Loucy (cell line): ENCODE measurements at regions not wholly inside any gene's neighbourhood (a gene's known extent, or its start where the extent isn't known, plus 50 kb on each side); places are given as distances from the start of the nearest gene placed in this dataset.
"Not testable (repeated sequence)": the region's sequence is repeated elsewhere in the genome, so short reads cannot be mapped to it uniquely, and the experiment has no call there.

Source experiments
- H2AFZ ChIP-seq: fragments of 200-600 bp; sonication (generic); 2 replicates; pipeline ENCODE4 v1.6.0; 2016; ENCODE audit warnings: antibody characterized with exemption, mild to moderate bottlenecking, low read length, moderate library complexity
- H3F3A ChIP-seq: fragments of 200-600 bp; 2 replicates; pipeline ENCODE4 v1.6.0; 2016; ENCODE audit warnings: antibody characterized with exemption, low read depth, mild to moderate bottlenecking
- H3K27me3 ChIP-seq: fragments of 200-600 bp; sonication (generic); 2 replicates; pipeline ENCODE4 v1.6.1; 2014; ENCODE audit warnings: low read length, mild to moderate bottlenecking; ENCODE audit not compliant: insufficient read depth, poor library complexity, severe bottlenecking
- H3K36me3 ChIP-seq: fragments of 200-600 bp; sonication (generic); 2 replicates; pipeline ENCODE4 v1.6.1; 2016; ENCODE audit warnings: low read length; ENCODE audit not compliant: insufficient read depth
- H3K4me1 ChIP-seq: fragments of 200-600 bp; sonication (generic); 2 replicates; pipeline ENCODE4 v1.5.1; 2014; ENCODE audit warnings: low read length, mild to moderate bottlenecking; ENCODE audit not compliant: insufficient read depth, poor library complexity, severe bottlenecking
- H3K4me2 ChIP-seq: fragments of 200-600 bp; sonication (generic); 2 replicates; pipeline ENCODE4 v1.6.0; 2014; ENCODE audit warnings: antibody characterized with exemption, low read length, low read depth, mild to moderate bottlenecking; ENCODE audit not compliant: poor library complexity, severe bottlenecking
- H3K4me3 ChIP-seq: fragments of 200-600 bp; sonication (generic); 2 replicates; pipeline ENCODE4 v1.5.1; 2014; ENCODE audit warnings: low read length, mild to moderate bottlenecking, mixed read lengths; ENCODE audit not compliant: poor library complexity, severe bottlenecking
- H3K79me2 ChIP-seq: fragments of 200-600 bp; sonication (generic); 2 replicates; pipeline ENCODE4 v1.6.1; 2014; ENCODE audit warnings: low read length; ENCODE audit not compliant: insufficient read depth
- H3K9ac ChIP-seq: fragments of 200-600 bp; sonication (generic); 2 replicates; pipeline ENCODE4 v1.6.0; 2014; ENCODE audit warnings: mild to moderate bottlenecking, low read depth, low read length, moderate library complexity; ENCODE audit not compliant: poor library complexity, severe bottlenecking
- H3K9me2 ChIP-seq: fragments of 200-600 bp; sonication (generic); replicated peaks from 2 replicates; pipeline ENCODE4 v1.6.1; 2016; ENCODE audit warnings: low read depth, low read length, mixed read lengths
- H3K9me3 ChIP-seq: fragments of 200-600 bp; sonication (generic); 2 replicates; pipeline ENCODE4 v1.6.1; 2014; ENCODE audit warnings: mild to moderate bottlenecking, antibody characterized with exemption, low read length, low read depth; ENCODE audit not compliant: insufficient read depth
- H4K20me1 ChIP-seq: fragments of 200-600 bp; sonication (generic); 2 replicates; pipeline ENCODE4 v1.6.0; 2014; ENCODE audit warnings: antibody characterized with exemption, low read length, mild to moderate bottlenecking; ENCODE audit not compliant: insufficient read depth, poor library complexity, severe bottlenecking
- EZH2phosphoT487 ChIP-seq: fragments of 200-600 bp; IDR thresholded peaks from 2 replicates; pipeline ENCODE4 v1.6.1; 2018; ENCODE audit warnings: antibody characterized with exemption, mild to moderate bottlenecking, moderate library complexity, borderline replicate concordance
- TF ChIP-seq, protein P1 (sequence below): fragments of 200-600 bp; sonication (generic); conservative IDR thresholded peaks from 2 replicates; pipeline ENCODE4 v1.5.1; 2014; ENCODE audit warnings: mild to moderate bottlenecking, antibody characterized with exemption, low read length

DNA sequence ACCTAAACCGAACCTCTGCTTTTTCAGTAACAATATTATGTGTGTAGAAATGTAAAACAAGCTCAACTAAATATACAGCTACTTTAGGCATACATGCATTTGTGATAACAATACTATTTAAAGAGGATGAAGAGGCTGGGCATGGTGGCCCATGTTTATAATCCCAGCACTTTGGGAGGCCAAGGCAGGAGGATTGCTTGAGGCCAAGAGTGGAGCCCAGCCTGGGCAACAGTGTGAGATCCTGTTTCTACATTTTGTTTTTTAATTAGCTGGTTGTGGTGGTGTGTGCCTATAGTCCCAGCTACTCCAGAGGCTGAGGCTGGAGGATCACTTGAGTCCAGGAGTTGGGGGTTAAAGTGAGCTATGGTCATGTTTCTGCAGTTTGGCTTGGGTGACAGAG lies 73.6 kb upstream of the LYPLAL1 start:
- no peaks in the 10 kb centered on the region for H3K9me3 ChIP-seq
- no peak overlapping the region for H2AFZ ChIP-seq
- no peaks in the 10 kb centered on the region for H3K9me2 ChIP-seq
- no peaks in the 10 kb centered on the region for H3F3A ChIP-seq
- no peak overlapping the region for H3K4me3 ChIP-seq
- H3K4me2 ChIP-seq: no peak overlapping the region
- no peak for TF ChIP-seq EZH2phosphoT487
- TF ChIP-seq, protein P1, sequence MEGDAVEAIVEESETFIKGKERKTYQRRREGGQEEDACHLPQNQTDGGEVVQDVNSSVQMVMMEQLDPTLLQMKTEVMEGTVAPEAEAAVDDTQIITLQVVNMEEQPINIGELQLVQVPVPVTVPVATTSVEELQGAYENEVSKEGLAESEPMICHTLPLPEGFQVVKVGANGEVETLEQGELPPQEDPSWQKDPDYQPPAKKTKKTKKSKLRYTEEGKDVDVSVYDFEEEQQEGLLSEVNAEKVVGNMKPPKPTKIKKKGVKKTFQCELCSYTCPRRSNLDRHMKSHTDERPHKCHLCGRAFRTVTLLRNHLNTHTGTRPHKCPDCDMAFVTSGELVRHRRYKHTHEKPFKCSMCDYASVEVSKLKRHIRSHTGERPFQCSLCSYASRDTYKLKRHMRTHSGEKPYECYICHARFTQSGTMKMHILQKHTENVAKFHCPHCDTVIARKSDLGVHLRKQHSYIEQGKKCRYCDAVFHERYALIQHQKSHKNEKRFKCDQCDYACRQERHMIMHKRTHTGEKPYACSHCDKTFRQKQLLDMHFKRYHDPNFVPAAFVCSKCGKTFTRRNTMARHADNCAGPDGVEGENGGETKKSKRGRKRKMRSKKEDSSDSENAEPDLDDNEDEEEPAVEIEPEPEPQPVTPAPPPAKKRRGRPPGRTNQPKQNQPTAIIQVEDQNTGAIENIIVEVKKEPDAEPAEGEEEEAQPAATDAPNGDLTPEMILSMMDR: no peak
- no peaks in the 10 kb centered on the region for H3K36me3 ChIP-seq
- no peak overlapping the region for H3K9ac ChIP-seq
- H3K79me2 ChIP-seq: no peaks in the 10 kb centered on the region
- H3K27me3 ChIP-seq: no peaks in the 10 kb centered on the region
- H3K4me1 ChIP-seq: no peaks in the 10 kb centered on the region
- no peaks in the 10 kb centered on the region for H4K20me1 ChIP-seq

DNA sequence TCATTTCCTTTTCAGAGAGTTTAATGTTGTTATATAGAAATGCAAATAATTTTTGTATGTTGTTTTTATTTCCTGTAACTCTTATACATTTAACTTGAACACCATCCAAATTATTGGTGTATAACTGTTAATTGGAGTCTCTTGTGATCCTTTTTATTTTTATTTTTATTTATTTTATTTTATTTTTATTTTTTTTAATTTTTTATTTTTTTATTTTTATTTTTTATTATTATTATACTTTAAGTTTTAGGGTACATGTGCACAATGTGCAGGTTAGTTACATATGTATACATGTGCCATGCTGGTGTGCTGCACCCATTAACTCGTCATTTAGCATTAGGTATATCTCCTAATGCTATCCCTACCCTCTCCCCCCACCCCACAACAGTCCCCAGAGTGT lies 71.2 kb upstream of the LYPLAL1 start:
- H3K9ac ChIP-seq, H3F3A ChIP-seq, H3K36me3 ChIP-seq, H2AFZ ChIP-seq, H3K9me3 ChIP-seq, H3K4me2 ChIP-seq, H3K4me1 ChIP-seq, H4K20me1 ChIP-seq, H3K4me3 ChIP-seq, H3K9me2 ChIP-seq, H3K27me3 ChIP-seq, H3K79me2 ChIP-seq: not testable (repeated sequence)

DNA sequence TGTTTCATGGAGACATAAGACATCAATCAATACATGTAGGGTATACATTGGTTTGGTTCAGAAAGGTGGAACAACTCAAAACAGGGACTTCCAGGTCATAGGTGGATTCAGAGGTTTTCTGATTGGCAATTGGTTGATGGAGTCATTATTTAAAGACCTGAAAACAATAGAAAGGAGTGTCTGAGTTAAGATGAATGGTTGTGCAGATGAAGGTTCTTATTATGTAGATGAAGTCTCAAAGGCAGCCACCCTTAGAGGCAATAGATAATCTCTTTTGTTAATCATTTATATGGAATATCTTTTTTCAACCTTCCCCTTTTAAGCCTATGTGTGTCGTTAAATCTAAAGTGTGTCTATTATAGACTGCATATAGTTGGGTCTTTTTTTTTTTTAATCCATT lies 67.8 kb upstream of the LYPLAL1 start:
- Histone ChIP-seq H3K4me2 (no peak overlapping the region), H3K27me3 (no peaks in the 10 kb centered on the region), H2AFZ (no peak overlapping the region), H4K20me1 (no peaks in the 10 kb centered on the region), H3K9me3 (no peaks in the 10 kb centered on the region), H3K9ac (no peak overlapping the region), H3K79me2 (no peaks in the 10 kb centered on the region), H3F3A (no peaks in the 10 kb centered on the region), H3K4me1 (no peaks in the 10 kb centered on the region), H3K9me2 (no peaks in the 10 kb centered on the region), H3K36me3 (no peaks in the 10 kb centered on the region), H3K4me3 (no peak overlapping the region)
- TF ChIP-seq, protein P1: no peak
- no peak for TF ChIP-seq EZH2phosphoT487

DNA sequence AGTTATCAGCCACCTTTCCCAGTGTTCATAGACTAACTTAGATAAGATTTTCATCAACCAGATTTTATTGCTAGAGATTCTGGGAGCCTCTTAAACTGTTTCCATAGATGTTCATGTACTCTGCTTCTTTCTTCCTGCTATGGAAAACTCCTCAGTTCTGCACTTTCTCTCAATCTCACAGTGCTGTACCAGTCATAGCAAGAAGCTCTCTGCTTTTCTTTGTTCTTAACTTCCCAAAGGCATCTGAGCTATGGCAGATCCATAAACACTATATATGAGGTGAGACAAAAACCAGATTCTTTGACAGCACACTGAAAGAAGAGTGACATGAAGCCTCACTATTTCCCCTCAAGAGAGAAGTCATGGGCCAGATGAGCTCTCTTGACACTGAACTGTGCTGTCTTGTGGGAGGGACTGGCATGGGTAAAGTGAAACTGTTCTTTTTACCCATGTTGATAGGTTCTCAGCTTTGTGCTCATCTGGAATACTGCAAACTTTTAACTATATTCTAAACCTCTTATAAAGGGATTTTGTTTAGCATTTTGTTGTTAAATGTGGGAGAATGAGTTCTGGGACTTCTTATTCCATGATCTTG lies 64.2 kb upstream of the LYPLAL1 start:
- Histone ChIP-seq H3F3A (no peaks in the 10 kb centered on the region), H3K27me3 (no peaks in the 10 kb centered on the region), H3K4me3 (no peak overlapping the region), H3K4me2 (no peak overlapping the region), H2AFZ (no peak overlapping the region), H4K20me1 (no peaks in the 10 kb centered on the region), H3K9ac (no peak overlapping the region), H3K36me3 (no peaks in the 10 kb centered on the region), H3K4me1 (no peaks in the 10 kb centered on the region), H3K79me2 (no peaks in the 10 kb centered on the region), H3K9me2 (no peaks in the 10 kb centered on the region), H3K9me3 (no peaks in the 10 kb centered on the region)
- no peak for TF ChIP-seq EZH2phosphoT487
- TF ChIP-seq, protein P1: no peak
